ES-I3 (cell line): ENCODE measurements at regions not wholly inside any gene's neighbourhood (a gene's known extent, or its start where the extent isn't known, plus 50 kb on each side); places are given as distances from the start of the nearest gene placed in this dataset.

Source experiments
- H3K36me3 ChIP-seq: 2 replicates; pipeline ENCODE4 v1.6.1; 2013; ENCODE audit warnings: mild to moderate bottlenecking, low read length, control low read depth, moderate library complexity; ENCODE audit not compliant: insufficient read depth
- H3K4me1 ChIP-seq: 2 replicates; pipeline ENCODE4 v1.6.1; 2013; ENCODE audit warnings: mild to moderate bottlenecking, control low read depth, low read length; ENCODE audit not compliant: insufficient read depth
- H3K9ac ChIP-seq: 2 replicates; pipeline ENCODE4 v1.6.1; 2013; ENCODE audit warnings: low read depth, mild to moderate bottlenecking, low read length, moderate library complexity
- H3K9me3 ChIP-seq: 2 replicates; pipeline ENCODE4 v1.6.1; 2013; ENCODE audit warnings: mild to moderate bottlenecking, low read length, moderate library complexity; ENCODE audit not compliant: control insufficient read depth, insufficient read depth

DNA sequence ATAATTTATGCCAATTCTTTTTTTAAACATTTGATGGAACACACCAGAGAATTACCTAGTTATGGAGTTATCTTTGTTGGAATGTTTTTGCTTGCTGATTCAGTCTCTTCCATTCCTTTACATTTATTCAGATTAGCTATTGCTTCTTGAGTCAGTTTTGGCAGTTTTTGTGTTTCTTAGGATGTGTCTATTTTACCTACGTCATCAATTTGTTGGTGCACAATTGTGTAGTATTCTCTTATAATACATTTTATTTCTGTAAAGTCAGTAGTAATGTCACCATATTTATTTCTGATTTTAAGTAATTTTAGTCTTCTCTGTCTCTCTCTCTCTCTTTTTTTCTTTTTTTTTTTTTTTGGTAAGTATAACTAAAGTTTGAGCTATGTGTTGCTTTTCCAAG, 929.5 kb upstream of the RAG2 start:
- no peaks in the 10 kb centered on the region for H3K4me1 ChIP-seq
- no peaks in the 10 kb centered on the region for H3K36me3 ChIP-seq
- no peak overlapping the region for H3K9ac ChIP-seq
- peaks cover 3% of the 10 kb centered on the region; the same call in 1 of the 2 replicates for H3K9me3 ChIP-seq

DNA sequence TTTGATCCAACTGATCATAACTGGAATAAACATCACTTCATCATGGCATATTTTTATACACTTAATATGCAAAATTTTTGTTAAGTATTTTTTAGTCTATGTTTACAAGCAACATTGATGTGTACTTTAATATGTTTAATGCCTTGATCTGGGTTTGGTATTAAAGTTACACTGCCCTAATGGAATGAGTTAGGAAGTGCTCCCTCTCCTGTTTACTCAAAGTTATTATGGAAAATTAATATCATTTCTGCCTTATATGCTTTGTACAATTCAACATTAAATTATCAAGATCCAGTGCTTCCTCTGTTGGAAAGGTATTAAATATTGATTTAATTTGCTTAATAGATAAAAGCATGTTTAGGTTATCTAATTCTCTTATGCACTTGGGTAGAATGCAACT, 927.3 kb upstream of the RAG2 start:
- no peaks in the 10 kb centered on the region for H3K36me3 ChIP-seq
- H3K9me3 ChIP-seq = peaks cover 2% of the 10 kb centered on the region; the same call in 1 of the 2 replicates
- H3K4me1 ChIP-seq = no peaks in the 10 kb centered on the region
- no peak overlapping the region for H3K9ac ChIP-seq

DNA sequence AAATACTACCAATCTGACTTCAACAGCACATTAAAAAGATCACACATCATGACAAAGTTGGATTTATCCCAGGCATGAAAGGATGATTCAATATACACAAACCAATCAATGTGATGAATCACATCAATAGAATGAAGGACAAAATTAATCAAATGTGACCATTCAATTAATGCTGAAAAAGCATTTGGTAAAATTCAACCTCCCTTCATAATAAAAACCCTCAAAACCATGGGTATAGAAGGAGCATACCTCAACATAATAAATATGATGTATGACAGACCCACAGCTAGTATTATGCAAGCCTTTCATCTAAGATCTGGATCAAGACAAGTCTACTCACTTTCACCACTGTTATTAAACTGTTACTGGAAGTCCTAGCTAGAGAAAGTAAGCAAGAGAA, 921.7 kb upstream of the RAG2 start:
- no peaks in the 10 kb centered on the region for H3K4me1 ChIP-seq

DNA sequence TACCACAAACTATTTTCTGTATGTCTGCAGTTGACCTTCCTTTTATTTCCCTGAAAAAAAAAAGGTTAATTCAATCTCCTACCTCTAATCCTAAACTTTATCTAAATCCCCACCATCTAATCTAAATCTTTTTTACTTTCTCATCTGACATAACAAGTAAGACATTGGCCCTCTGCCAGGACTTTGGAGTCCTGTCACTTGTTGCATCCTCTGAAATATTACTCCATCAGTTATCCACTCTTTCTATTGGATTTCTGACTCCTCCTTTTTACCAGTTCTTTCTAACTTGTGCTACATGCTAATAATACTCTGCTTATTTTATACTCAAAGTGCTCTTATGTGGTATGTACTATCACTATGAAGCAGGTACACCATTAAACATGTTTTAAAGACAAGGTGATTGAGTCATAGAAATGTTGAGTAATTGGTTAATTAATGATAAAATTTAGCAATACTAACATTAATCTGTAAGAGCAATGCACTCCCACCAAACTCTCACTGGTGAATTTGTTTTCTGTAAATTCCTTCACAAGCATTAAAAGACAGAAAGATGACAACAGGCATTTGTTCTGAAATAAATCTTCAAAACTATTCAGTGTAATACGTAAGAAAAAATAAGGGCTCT, 914.2 kb upstream of the RAG2 start:
- Histone ChIP-seq H3K4me1 (no peaks in the 10 kb centered on the region), H3K9ac (no peak overlapping the region), H3K36me3 (no peaks in the 10 kb centered on the region), H3K9me3 (no peaks in the 10 kb centered on the region)

More for the DNA sequence above, 921.7 kb upstream of the RAG2 start:
- Histone ChIP-seq H3K9me3 (no peaks in the 10 kb centered on the region), H3K9ac (no peak overlapping the region), H3K36me3 (no peaks in the 10 kb centered on the region)

DNA sequence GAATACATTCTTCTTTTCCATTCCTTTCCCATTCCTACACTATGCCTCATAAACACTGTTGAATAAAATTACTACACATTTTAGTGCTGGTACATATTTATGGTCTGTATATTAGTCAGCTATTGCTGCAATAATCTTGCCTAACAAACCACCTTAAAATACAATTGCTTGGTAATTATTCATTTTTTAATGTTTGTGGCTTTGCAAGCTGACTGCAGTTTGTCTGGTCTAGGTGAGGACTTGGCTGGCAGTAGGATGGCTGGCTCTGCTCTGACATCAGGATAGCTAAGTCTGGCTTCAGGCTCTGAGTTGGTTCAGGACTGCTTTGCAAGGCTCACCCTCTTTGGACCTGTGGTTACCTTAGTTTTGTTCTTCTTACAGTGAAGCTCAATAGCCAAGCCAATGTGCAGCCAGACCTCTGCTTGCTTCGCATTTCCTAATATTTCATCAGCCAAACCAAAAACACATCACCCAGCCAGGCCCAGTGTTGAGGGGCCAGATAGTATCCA, 913.4 kb upstream of the RAG2 start:
- H3K9ac ChIP-seq = no peak overlapping the region
- no peaks in the 10 kb centered on the region for H3K4me1 ChIP-seq
- H3K36me3 ChIP-seq = no peaks in the 10 kb centered on the region
- H3K9me3 ChIP-seq = no peaks in the 10 kb centered on the region

DNA sequence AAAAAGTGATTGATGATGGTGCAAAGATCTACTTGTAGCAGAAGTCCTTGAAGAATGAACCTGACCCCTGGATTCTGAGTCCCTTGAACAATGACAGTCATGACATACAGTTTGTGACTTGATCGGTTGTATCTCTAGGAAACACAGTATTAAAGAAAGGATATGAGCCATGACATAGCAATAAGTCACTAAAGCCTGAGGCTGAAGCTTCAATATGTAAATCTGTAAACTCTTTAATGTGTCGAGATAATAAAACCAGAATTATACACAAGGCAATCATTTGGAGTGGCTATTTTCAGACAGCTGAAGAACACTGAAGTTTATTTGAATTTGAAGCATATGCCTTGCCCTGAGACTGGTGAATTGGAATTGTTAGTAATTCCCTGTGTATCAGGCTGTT, 911.5 kb upstream of the RAG2 start:
- peaks cover 7% of the 10 kb centered on the region; the same call in 1 of the 2 replicates for H3K4me1 ChIP-seq
- H3K36me3 ChIP-seq = no peaks in the 10 kb centered on the region
- H3K9me3 ChIP-seq = no peaks in the 10 kb centered on the region
- no peak overlapping the region for H3K9ac ChIP-seq

DNA sequence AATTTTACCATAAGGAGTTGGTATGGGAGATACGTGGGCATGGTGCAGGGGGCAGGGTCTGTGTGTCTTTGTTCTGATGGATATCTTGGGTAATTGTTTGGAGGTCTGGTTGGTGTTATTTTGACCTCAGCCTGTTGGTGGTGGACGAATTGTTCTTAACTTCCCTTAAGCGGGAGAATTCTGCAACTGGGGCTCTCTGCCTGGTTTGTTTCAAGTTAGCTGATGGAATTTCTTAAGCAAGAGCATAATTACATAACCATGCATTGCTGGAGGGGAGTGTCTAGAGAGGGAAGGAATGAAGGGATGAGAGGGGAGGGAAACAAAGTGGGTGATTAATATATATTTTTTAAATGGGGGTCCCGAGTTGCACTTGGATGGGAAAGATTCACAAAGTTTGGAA, 908.5 kb upstream of the RAG2 start:
- Histone ChIP-seq H3K4me1 (peaks cover 15% of the 10 kb centered on the region), H3K9me3 (no peaks in the 10 kb centered on the region), H3K9ac (no peak overlapping the region), H3K36me3 (no peaks in the 10 kb centered on the region)

DNA sequence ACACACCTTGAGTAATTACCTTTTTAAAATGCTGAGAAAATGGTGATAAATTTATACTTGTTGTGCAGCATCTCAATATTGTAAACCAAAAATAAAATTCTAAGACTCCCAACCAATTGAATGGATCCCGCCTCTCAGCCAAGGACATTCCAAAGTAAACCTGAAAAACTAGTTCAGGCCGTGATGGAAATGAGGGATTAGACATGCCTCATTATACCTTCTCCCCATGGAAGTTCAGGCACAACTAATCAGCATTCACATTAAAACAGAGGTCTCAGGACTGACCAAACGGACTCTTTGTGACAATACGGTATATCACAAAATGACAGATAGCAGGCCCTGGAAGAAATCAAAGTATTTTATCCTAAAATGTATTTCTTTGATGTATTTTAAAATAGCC, 907.4 kb upstream of the RAG2 start:
- H3K9ac ChIP-seq = no peak overlapping the region
- no peaks in the 10 kb centered on the region for H3K9me3 ChIP-seq
- no peaks in the 10 kb centered on the region for H3K36me3 ChIP-seq
- peaks cover 15% of the 10 kb centered on the region for H3K4me1 ChIP-seq

DNA sequence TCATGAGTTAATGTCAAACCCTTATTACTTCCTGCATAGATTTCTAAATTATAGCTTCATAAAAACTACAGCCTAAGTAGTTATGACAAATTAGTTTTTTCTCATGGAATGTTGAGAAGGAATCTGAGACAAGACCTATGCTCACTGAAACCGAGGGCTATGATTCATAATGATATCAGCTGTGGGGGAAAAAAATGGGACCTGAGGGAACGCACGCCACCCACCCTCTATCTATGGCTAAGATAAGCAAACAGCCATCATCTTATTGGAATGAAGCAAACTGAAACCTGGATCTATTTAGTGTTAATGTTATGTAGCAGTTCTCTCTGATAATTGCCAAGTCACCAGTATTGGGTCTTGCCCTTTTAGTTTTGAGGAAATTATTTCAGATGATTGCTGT, 906.9 kb upstream of the RAG2 start:
- H3K4me1 ChIP-seq = peaks cover 15% of the 10 kb centered on the region
- no peaks in the 10 kb centered on the region for H3K36me3 ChIP-seq
- H3K9me3 ChIP-seq = no peaks in the 10 kb centered on the region
- H3K9ac ChIP-seq = no peak overlapping the region

DNA sequence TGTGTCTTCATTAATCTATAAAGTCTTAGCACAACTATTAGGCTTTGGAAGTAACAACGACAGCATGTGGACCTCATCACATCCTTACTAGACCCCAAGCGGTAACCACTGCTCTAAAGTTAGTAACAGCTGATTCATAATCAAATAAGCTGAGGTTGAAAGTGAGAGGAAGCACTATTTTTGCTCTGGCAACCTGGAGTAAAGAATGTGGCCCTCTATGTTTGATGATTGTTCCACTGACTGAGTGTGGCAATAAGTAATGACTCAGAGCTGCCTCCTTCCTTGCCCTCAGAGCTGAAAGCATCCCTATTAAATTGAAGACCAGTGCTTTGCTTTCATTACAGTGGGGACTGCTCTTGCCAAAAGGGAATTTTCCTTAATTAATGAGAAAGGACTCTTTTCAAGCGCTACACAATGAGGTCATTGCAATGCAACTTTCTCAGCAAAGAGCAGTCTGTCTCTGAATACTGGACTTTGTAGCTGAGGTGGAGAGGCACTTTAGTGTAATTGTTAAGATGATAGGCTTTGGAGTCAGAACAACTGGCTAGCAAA, 906.1 kb upstream of the RAG2 start:
- H3K9me3 ChIP-seq = no peaks in the 10 kb centered on the region
- H3K4me1 ChIP-seq = peaks cover 15% of the 10 kb centered on the region
- H3K9ac ChIP-seq = no peak overlapping the region
- no peaks in the 10 kb centered on the region for H3K36me3 ChIP-seq

DNA sequence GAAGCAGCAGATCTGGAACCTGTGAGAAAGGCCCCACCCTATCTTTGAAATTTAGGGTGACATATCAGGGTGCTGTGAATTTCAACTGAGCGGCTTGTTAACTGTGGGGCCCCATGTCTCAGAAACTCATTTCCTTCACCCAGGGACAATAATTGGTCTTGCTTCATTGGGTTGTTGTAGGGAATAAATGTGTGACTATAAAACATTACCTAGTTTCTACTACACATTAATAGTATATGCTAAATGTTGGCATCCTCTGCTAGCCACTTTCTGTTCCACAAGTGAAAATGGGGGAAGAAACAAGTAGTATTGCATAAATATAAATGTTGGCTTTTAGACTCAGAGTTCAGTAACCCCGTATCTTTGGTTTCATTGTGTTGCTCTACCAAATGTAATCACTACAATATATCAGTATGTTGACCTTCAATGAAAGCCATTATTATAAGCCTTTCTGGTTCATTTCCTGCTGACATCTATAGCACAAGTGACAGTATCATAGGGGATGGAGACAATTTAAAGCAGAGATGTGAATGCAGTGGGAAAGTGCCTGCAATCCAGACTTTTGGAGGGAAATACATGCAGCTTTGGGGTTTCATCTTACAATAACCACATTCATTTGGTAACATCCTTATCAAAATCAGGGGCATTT, 905.5 kb upstream of the RAG2 start:
- H3K9ac ChIP-seq = no peak overlapping the region

DNA sequence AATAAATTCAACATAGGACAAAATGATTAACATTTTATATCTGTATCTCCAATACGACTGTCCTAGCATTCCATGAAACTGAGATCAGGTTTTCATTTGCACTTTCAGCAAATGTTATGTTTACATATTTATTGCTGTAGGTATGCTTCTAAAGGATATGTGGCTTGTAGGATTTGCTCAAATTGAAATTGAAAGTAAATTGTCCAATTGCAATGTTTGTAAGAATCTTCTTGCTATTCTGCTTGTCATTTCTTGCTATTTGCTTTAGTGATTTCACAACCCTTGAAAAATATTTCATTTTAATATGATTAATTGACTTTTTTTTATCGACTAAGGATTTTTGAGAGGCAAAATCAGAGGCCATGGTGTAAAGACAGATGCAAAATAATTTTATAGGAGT, 904.2 kb upstream of the RAG2 start:
- no peak overlapping the region for H3K9ac ChIP-seq
- H3K4me1 ChIP-seq = peaks cover 15% of the 10 kb centered on the region
- no peaks in the 10 kb centered on the region for H3K9me3 ChIP-seq
- no peaks in the 10 kb centered on the region for H3K36me3 ChIP-seq

More for the DNA sequence above, 905.5 kb upstream of the RAG2 start:
- no peaks in the 10 kb centered on the region for H3K36me3 ChIP-seq
- no peaks in the 10 kb centered on the region for H3K9me3 ChIP-seq
- peaks cover 15% of the 10 kb centered on the region for H3K4me1 ChIP-seq

DNA sequence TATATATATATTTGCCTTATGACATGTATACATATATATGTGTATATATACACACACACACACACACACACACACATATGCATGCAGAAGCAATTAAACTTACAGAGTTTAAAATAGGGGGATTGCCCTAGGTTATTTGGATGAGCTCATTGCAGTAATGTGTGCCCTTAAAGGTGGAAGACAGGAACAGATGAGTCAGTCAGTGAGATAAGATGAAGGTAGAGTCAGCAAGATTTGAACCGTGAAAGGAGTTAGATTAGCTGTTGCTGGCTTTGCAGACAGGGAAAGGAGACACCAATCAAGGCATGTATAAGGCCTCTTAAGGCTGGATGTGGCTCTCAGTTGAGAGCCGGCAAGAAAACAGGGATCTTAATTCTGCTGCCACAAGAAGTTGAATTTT, 902.4 kb upstream of the RAG2 start:
- Histone ChIP-seq H3K36me3 (no peaks in the 10 kb centered on the region), H3K4me1 (peaks cover 15% of the 10 kb centered on the region), H3K9ac (no peak overlapping the region), H3K9me3 (no peaks in the 10 kb centered on the region)

DNA sequence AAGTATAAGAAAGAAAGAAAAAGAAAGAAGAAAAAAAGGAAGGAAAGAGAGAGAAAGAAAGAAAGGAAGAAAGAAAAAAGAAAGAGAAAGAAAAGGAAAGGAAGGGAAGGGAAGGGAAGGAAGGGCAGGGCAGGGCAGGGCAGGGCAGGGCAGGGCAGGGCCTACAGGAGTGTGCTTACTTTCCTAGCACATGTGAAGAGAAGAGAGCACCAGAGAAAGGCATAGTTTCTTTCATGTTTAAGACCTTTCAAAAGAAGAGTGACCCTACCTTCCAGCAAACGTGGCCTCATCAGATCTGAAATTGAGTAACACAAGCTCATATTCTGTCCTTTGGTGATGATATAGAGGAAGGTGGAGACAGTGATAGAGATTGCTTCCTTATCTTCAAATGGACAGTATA, 899.3 kb upstream of the RAG2 start:
- Histone ChIP-seq H3K36me3 (no peaks in the 10 kb centered on the region), H3K9ac (no peak overlapping the region), H3K4me1 (no peaks in the 10 kb centered on the region), H3K9me3 (no peaks in the 10 kb centered on the region)

DNA sequence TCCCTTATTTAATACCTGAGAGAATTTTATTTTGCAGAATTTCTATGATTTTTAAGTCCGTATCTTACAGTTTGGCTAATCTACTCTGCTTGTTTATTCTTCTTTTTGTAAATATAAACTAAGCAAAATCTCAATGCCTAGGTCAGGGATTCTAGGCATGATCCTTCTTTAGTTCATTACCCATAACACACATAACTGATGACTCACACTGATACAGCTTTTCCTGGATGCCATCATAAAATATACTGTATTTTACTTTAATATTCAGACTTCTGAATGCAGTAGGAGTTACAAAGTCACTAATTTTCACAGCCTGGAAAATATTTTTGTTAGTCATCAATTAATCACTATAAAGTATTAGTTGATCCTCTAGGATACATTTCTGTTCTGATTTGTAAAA, 898.2 kb upstream of the RAG2 start:
- Histone ChIP-seq H3K36me3 (no peaks in the 10 kb centered on the region), H3K4me1 (no peaks in the 10 kb centered on the region), H3K9ac (no peak overlapping the region), H3K9me3 (no peaks in the 10 kb centered on the region)
